ENCODE measurements at regions not wholly inside any gene's neighbourhood (a gene's known extent, or its start where the extent isn't known, plus 50 kb on each side); places are given as distances from the start of the nearest gene placed in this dataset.
"Not testable (repeated sequence)": the region's sequence is repeated elsewhere in the genome, so short reads cannot be mapped to it uniquely, and the experiment has no call there.

- no peaks in the 10 kb centered on the region for H3K36me3 ChIP-seq (ENCODE audit: control insufficient read depth, insufficient read depth, low read length)
- no peak for DNase-seq (ENCODE audit: low read depth, low spot score)
- H3K27ac ChIP-seq (ENCODE audit: low read length), result no peak overlapping the region
- no peaks in the 10 kb centered on the region for H3K4me1 ChIP-seq (ENCODE audit: control insufficient read depth, insufficient read depth, low read length)
- WGBS (ENCODE audit: insufficient coverage, insufficient read length), result no CpG with 5 or more reads among the region's 3 CpGs
- H3K9me3 ChIP-seq (ENCODE audit: control insufficient read depth, insufficient read depth, low read length), result no peaks in the 10 kb centered on the region
- H3K4me3 ChIP-seq (ENCODE audit: low read length), result no peak overlapping the region
- no peaks in the 10 kb centered on the region for H3K27me3 ChIP-seq (ENCODE audit: control insufficient read depth, insufficient read depth, low read length)
Measured at GRCh38 chr3:169029674-169030285, 633.7 kb downstream of the MECOM start.

GRCh38 chr3:169028716-169029115 is 634.8 kb downstream of the MECOM start:
- DNase-seq (ENCODE audit: low read depth, low spot score), result no peak
- Histone ChIP-seq H3K9me3 (ENCODE audit: control insufficient read depth, insufficient read depth, low read length) (no peaks in the 10 kb centered on the region), H3K27me3 (ENCODE audit: control insufficient read depth, insufficient read depth, low read length) (no peaks in the 10 kb centered on the region), H3K4me3 (ENCODE audit: low read length) (no peak overlapping the region), H3K27ac (ENCODE audit: low read length) (no peak overlapping the region), H3K36me3 (ENCODE audit: control insufficient read depth, insufficient read depth, low read length) (no peaks in the 10 kb centered on the region), H3K4me1 (ENCODE audit: control insufficient read depth, insufficient read depth, low read length) (no peaks in the 10 kb centered on the region)
- no CpG with 5 or more reads among the region's 5 CpGs for WGBS (ENCODE audit: insufficient coverage, insufficient read length)

- Histone ChIP-seq H3K36me3 (ENCODE audit: control insufficient read depth, insufficient read depth, low read length) (no peaks in the 10 kb centered on the region), H3K27me3 (ENCODE audit: control insufficient read depth, insufficient read depth, low read length) (no peaks in the 10 kb centered on the region), H3K4me3 (ENCODE audit: low read length) (no peak overlapping the region), H3K4me1 (ENCODE audit: control insufficient read depth, insufficient read depth, low read length) (no peaks in the 10 kb centered on the region), H3K27ac (ENCODE audit: low read length) (no peak overlapping the region), H3K9me3 (ENCODE audit: control insufficient read depth, insufficient read depth, low read length) (no peaks in the 10 kb centered on the region)
- DNase-seq (ENCODE audit: low read depth, low spot score), result no peak
- WGBS (ENCODE audit: insufficient coverage, insufficient read length), result no CpG with 5 or more reads among the region's 5 CpGs
Measured at GRCh38 chr3:169026543-169027182, 636.8 kb downstream of the MECOM start.

GRCh38 chr3:169022457-169022856 is 641.1 kb downstream of the MECOM start:
- Histone ChIP-seq H3K36me3 (ENCODE audit: control insufficient read depth, insufficient read depth, low read length) (no peaks in the 10 kb centered on the region), H3K4me3 (ENCODE audit: low read length) (no peak overlapping the region), H3K27me3 (ENCODE audit: control insufficient read depth, insufficient read depth, low read length) (no peaks in the 10 kb centered on the region), H3K9me3 (ENCODE audit: control insufficient read depth, insufficient read depth, low read length) (no peaks in the 10 kb centered on the region), H3K4me1 (ENCODE audit: control insufficient read depth, insufficient read depth, low read length) (no peaks in the 10 kb centered on the region), H3K27ac (ENCODE audit: low read length) (no peak overlapping the region)
- WGBS (ENCODE audit: insufficient coverage, insufficient read length), result 100% methylated on average over 1 of the region's 1 CpG
- DNase-seq (ENCODE audit: low read depth, low spot score), result no peak

- no peak for DNase-seq (ENCODE audit: low read depth, low spot score)
- no peaks in the 10 kb centered on the region for H3K27me3 ChIP-seq (ENCODE audit: control insufficient read depth, insufficient read depth, low read length)
- no peak overlapping the region for H3K27ac ChIP-seq (ENCODE audit: low read length)
- H3K9me3 ChIP-seq (ENCODE audit: control insufficient read depth, insufficient read depth, low read length), result no peaks in the 10 kb centered on the region
- no peaks in the 10 kb centered on the region for H3K4me1 ChIP-seq (ENCODE audit: control insufficient read depth, insufficient read depth, low read length)
- no CpG with 5 or more reads among the region's 1 CpG for WGBS (ENCODE audit: insufficient coverage, insufficient read length)
- no peak overlapping the region for H3K4me3 ChIP-seq (ENCODE audit: low read length)
- no peaks in the 10 kb centered on the region for H3K36me3 ChIP-seq (ENCODE audit: control insufficient read depth, insufficient read depth, low read length)
Measured at GRCh38 chr3:169020371-169020770, 643.1 kb downstream of the MECOM start.

GRCh38 chr3:169009453-169009852 is 654.1 kb downstream of the MECOM start:
- no peaks in the 10 kb centered on the region for H3K36me3 ChIP-seq (ENCODE audit: control insufficient read depth, insufficient read depth, low read length)
- H3K27ac ChIP-seq (ENCODE audit: low read length), result no peak overlapping the region
- H3K4me1 ChIP-seq (ENCODE audit: control insufficient read depth, insufficient read depth, low read length), result no peaks in the 10 kb centered on the region
- DNase-seq (ENCODE audit: low read depth, low spot score), result no peak
- no peak overlapping the region for H3K4me3 ChIP-seq (ENCODE audit: low read length)
- H3K9me3 ChIP-seq (ENCODE audit: control insufficient read depth, insufficient read depth, low read length), result no peaks in the 10 kb centered on the region
- no peaks in the 10 kb centered on the region for H3K27me3 ChIP-seq (ENCODE audit: control insufficient read depth, insufficient read depth, low read length)

GRCh38 chr3:169008776-169009358 is 654.6 kb downstream of the MECOM start:
- no peak overlapping the region for H3K27ac ChIP-seq (ENCODE audit: low read length)
- no peaks in the 10 kb centered on the region for H3K36me3 ChIP-seq (ENCODE audit: control insufficient read depth, insufficient read depth, low read length)
- no CpG with 5 or more reads among the region's 2 CpGs for WGBS (ENCODE audit: insufficient coverage, insufficient read length)
- H3K9me3 ChIP-seq (ENCODE audit: control insufficient read depth, insufficient read depth, low read length), result no peaks in the 10 kb centered on the region
- H3K4me3 ChIP-seq (ENCODE audit: low read length), result no peak overlapping the region
- no peak for DNase-seq (ENCODE audit: low read depth, low spot score)
- H3K4me1 ChIP-seq (ENCODE audit: control insufficient read depth, insufficient read depth, low read length), result no peaks in the 10 kb centered on the region
- H3K27me3 ChIP-seq (ENCODE audit: control insufficient read depth, insufficient read depth, low read length), result no peaks in the 10 kb centered on the region

- WGBS (ENCODE audit: insufficient coverage, insufficient read length), result no CpG with 5 or more reads among the region's 2 CpGs
- DNase-seq (ENCODE audit: low read depth, low spot score), result no peak
- no peak overlapping the region for H3K4me3 ChIP-seq (ENCODE audit: low read length)
- H3K36me3 ChIP-seq (ENCODE audit: control insufficient read depth, insufficient read depth, low read length), result no peaks in the 10 kb centered on the region
- H3K9me3 ChIP-seq (ENCODE audit: control insufficient read depth, insufficient read depth, low read length), result no peaks in the 10 kb centered on the region
- no peak overlapping the region for H3K27ac ChIP-seq (ENCODE audit: low read length)
- no peaks in the 10 kb centered on the region for H3K27me3 ChIP-seq (ENCODE audit: control insufficient read depth, insufficient read depth, low read length)
- peaks cover 2% of the 10 kb centered on the region; the same call in 1 of the 2 replicates for H3K4me1 ChIP-seq (ENCODE audit: control insufficient read depth, insufficient read depth, low read length)
Measured at GRCh38 chr3:169007145-169007544, 656.4 kb downstream of the MECOM start.

GRCh38 chr3:169006398-169006797 is 657.1 kb downstream of the MECOM start:
- not testable (repeated sequence) for H3K4me1 ChIP-seq (ENCODE audit: control insufficient read depth, insufficient read depth, low read length)

GRCh38 chr3:169002689-169003088 is 660.8 kb downstream of the MECOM start:
- Histone ChIP-seq H3K36me3 (ENCODE audit: control insufficient read depth, insufficient read depth, low read length) (no peaks in the 10 kb centered on the region), H3K9me3 (ENCODE audit: control insufficient read depth, insufficient read depth, low read length) (no peaks in the 10 kb centered on the region), H3K4me1 (ENCODE audit: control insufficient read depth, insufficient read depth, low read length) (peaks cover 2% of the 10 kb centered on the region; the same call in 1 of the 2 replicates), H3K27me3 (ENCODE audit: control insufficient read depth, insufficient read depth, low read length) (no peaks in the 10 kb centered on the region), H3K27ac (ENCODE audit: low read length) (no peak overlapping the region), H3K4me3 (ENCODE audit: low read length) (no peak overlapping the region)
- DNase-seq (ENCODE audit: low read depth, low spot score), result no peak

More at GRCh38 chr3:169006398-169006797, 657.1 kb downstream of the MECOM start:
- not testable (repeated sequence) for H3K36me3 ChIP-seq (ENCODE audit: control insufficient read depth, insufficient read depth, low read length); H3K27ac ChIP-seq (ENCODE audit: low read length); H3K4me3 ChIP-seq (ENCODE audit: low read length); H3K27me3 ChIP-seq (ENCODE audit: control insufficient read depth, insufficient read depth, low read length); H3K9me3 ChIP-seq (ENCODE audit: control insufficient read depth, insufficient read depth, low read length); DNase-seq (ENCODE audit: low read depth, low spot score)
- WGBS (ENCODE audit: insufficient coverage, insufficient read length), result no CpG with 5 or more reads among the region's 5 CpGs

- peaks cover 2% of the 10 kb centered on the region; the same call in 1 of the 2 replicates for H3K4me1 ChIP-seq (ENCODE audit: control insufficient read depth, insufficient read depth, low read length)
- H3K9me3 ChIP-seq (ENCODE audit: control insufficient read depth, insufficient read depth, low read length), result no peaks in the 10 kb centered on the region
- H3K36me3 ChIP-seq (ENCODE audit: control insufficient read depth, insufficient read depth, low read length), result no peaks in the 10 kb centered on the region
- DNase-seq (ENCODE audit: low read depth, low spot score), result no peak
- no peaks in the 10 kb centered on the region for H3K27me3 ChIP-seq (ENCODE audit: control insufficient read depth, insufficient read depth, low read length)
- WGBS (ENCODE audit: insufficient coverage, insufficient read length), result no CpG with 5 or more reads among the region's 3 CpGs
- H3K4me3 ChIP-seq (ENCODE audit: low read length), result no peak overlapping the region
- H3K27ac ChIP-seq (ENCODE audit: low read length), result no peak overlapping the region
Measured at GRCh38 chr3:168998792-168999191, 664.7 kb downstream of the MECOM start.

Data from iPS DF 6.9 (cell line).